DMS79 treated with DMSO at 0.1 percent for 48 hours (cell line): ENCODE measurements at regions not wholly inside any gene's neighbourhood (a gene's known extent, or its start where the extent isn't known, plus 50 kb on each side); places are given as distances from the start of the nearest gene placed in this dataset.
"Not testable (repeated sequence)": the region's sequence is repeated elsewhere in the genome, so short reads cannot be mapped to it uniquely, and the experiment has no call there.

Experiments
- DNase-seq: peaks from one replicate; lab custom pipeline; 2025; lab: John Stamatoyannopoulos, UW

GRCh38 chr9:31807574-31808256, 576.7 kb upstream of the ACO1 start:
- DNase-seq, result no peak

GRCh38 chr9:31808766-31809165, 575.7 kb upstream of the ACO1 start:
- DNase-seq, result no peak

GRCh38 chr9:31820426-31820825, 564.0 kb upstream of the ACO1 start:
- no peak for DNase-seq

GRCh38 chr9:31821583-31821982, 562.9 kb upstream of the ACO1 start:
- no peak for DNase-seq

GRCh38 chr9:31823365-31823764, 561.1 kb upstream of the ACO1 start:
- no peak for DNase-seq

- no peak for DNase-seq
Measured at GRCh38 chr9:31824860-31825259, 559.6 kb upstream of the ACO1 start.

- DNase-seq, result no peak
Measured at GRCh38 chr9:31837211-31837610, 547.2 kb upstream of the ACO1 start.

GRCh38 chr9:31839273-31839672, 545.2 kb upstream of the ACO1 start:
- DNase-seq, result no peak

GRCh38 chr9:31840702-31841101, 543.7 kb upstream of the ACO1 start:
- DNase-seq, result no peak

GRCh38 chr9:31847963-31848362, 536.5 kb upstream of the ACO1 start:
- no peak for DNase-seq

- no peak for DNase-seq
Measured at GRCh38 chr9:31848505-31849285, 535.7 kb upstream of the ACO1 start.

GRCh38 chr9:31854187-31854586, 530.3 kb upstream of the ACO1 start:
- DNase-seq, result no peak

- no peak for DNase-seq
Measured at GRCh38 chr9:31868830-31869229, 515.6 kb upstream of the ACO1 start.

- DNase-seq, result no peak
Measured at GRCh38 chr9:31870276-31870675, 514.2 kb upstream of the ACO1 start.

- DNase-seq, result no peak
Measured at GRCh38 chr9:31873722-31874121, 510.7 kb upstream of the ACO1 start.

GRCh38 chr9:31894008-31894407, 490.4 kb upstream of the ACO1 start:
- no peak for DNase-seq

- DNase-seq, result no peak
Measured at GRCh38 chr9:31908158-31908890, 476.1 kb upstream of the ACO1 start.

- no peak for DNase-seq
Measured at GRCh38 chr9:31908891-31909480, 475.5 kb upstream of the ACO1 start.

GRCh38 chr9:31912636-31913035, 471.8 kb upstream of the ACO1 start:
- DNase-seq, result no peak

- DNase-seq, result no peak
Measured at GRCh38 chr9:31916591-31917241, 467.7 kb upstream of the ACO1 start.

GRCh38 chr9:31937737-31938136, 446.7 kb upstream of the ACO1 start:
- not testable (repeated sequence) for DNase-seq

GRCh38 chr9:31950756-31951155, 433.7 kb upstream of the ACO1 start:
- no peak for DNase-seq
